ENCODE measurements at regions not wholly inside any gene's neighbourhood (a gene's known extent, or its start where the extent isn't known, plus 50 kb on each side); places are given as distances from the start of the nearest gene placed in this dataset.

DNA sequence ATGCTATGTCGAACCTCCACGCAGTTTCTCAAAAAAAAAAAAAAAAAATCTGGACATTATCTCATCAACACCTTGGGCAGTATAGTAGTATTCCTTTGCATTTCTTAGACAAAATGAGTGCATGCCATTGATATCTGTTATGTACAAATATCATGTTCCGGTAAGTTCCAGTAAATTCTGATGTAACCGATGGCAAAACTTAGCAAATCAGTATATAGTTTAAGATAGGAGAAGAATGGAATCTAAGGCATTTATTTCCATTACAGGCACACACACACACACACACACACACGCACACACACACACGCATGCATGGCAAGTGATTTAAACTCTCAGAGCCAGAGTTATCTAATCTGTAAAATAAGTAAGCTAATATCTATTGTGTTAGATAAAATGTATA lies 356.5 kb upstream of the TUSC1 start:
- Histone ChIP-seq H3K4me3 (no peak overlapping the region), H3K27ac (ENCODE audit: low read depth in 1 of 2, low read length in 1 of 2) (no peak overlapping the region), H3K4me1 (ENCODE audit: control insufficient read depth in 5 of 5, insufficient read depth in 5 of 5, low read length in 5 of 5) (no peaks in the 10 kb centered on the region), H3K9ac (ENCODE audit: insufficient read depth in 1 of 2, low read length in 2 of 2) (no peak overlapping the region), H3K9me3 (ENCODE audit: control insufficient read depth in 4 of 4, insufficient read depth in 3 of 4, low read length in 3 of 4) (no peaks in the 10 kb centered on the region), H3K27me3 (ENCODE audit: control insufficient read depth in 3 of 3, insufficient read depth in 3 of 3, low read length in 2 of 3) (no peaks in the 10 kb centered on the region), H3K36me3 (ENCODE audit: control insufficient read depth in 4 of 4, insufficient read depth in 4 of 4, low read length in 4 of 4) (no peaks in the 10 kb centered on the region)
- 86 to 87% methylated on average over 6 of the region's 6 CpGs for WGBS, 2 donors
- ATAC-seq (ENCODE audit: insufficient read depth, low FRiP score): no peak
- TF ChIP-seq, protein P1, sequence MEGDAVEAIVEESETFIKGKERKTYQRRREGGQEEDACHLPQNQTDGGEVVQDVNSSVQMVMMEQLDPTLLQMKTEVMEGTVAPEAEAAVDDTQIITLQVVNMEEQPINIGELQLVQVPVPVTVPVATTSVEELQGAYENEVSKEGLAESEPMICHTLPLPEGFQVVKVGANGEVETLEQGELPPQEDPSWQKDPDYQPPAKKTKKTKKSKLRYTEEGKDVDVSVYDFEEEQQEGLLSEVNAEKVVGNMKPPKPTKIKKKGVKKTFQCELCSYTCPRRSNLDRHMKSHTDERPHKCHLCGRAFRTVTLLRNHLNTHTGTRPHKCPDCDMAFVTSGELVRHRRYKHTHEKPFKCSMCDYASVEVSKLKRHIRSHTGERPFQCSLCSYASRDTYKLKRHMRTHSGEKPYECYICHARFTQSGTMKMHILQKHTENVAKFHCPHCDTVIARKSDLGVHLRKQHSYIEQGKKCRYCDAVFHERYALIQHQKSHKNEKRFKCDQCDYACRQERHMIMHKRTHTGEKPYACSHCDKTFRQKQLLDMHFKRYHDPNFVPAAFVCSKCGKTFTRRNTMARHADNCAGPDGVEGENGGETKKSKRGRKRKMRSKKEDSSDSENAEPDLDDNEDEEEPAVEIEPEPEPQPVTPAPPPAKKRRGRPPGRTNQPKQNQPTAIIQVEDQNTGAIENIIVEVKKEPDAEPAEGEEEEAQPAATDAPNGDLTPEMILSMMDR (IDR thresholded peaks at IDR 0.05; ENCODE audit: control extremely low read depth, extremely low read depth): no peak
- DNase-seq: no peak

DNA sequence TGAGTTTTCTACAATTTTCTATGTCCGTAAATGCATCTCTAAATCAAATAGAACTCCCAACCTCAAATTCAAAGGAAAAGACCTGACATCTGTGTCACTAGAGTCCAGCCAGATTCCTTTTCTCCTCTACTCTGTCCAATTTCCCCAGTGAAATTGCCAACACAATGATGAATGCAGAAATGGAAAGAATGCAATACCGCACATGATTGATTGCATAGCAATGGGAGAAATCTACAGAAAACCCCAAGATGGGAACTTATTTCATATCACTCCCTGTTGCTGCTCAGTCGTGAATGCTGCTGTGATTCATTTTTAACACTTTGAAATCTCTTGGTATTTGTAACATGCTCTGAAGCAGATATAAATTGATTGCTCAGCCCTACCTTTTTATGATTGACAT lies 355.1 kb upstream of the TUSC1 start:
- WGBS, 2 donors: 70 to 71% methylated on average over 3 of the region's 3 CpGs
- Histone ChIP-seq H3K9ac (ENCODE audit: insufficient read depth in 1 of 2, low read length in 2 of 2) (no peak overlapping the region), H3K27me3 (ENCODE audit: control insufficient read depth in 3 of 3, insufficient read depth in 3 of 3, low read length in 2 of 3) (no peaks in the 10 kb centered on the region), H3K4me3 (no peak overlapping the region), H3K27ac (ENCODE audit: low read depth in 1 of 2, low read length in 1 of 2) (no peak overlapping the region), H3K9me3 (ENCODE audit: control insufficient read depth in 4 of 4, insufficient read depth in 3 of 4, low read length in 3 of 4) (no peaks in the 10 kb centered on the region), H3K4me1 (ENCODE audit: control insufficient read depth in 5 of 5, insufficient read depth in 5 of 5, low read length in 5 of 5) (no peaks in the 10 kb centered on the region), H3K36me3 (ENCODE audit: control insufficient read depth in 4 of 4, insufficient read depth in 4 of 4, low read length in 4 of 4) (no peaks in the 10 kb centered on the region)
- TF ChIP-seq, protein P1 (IDR thresholded peaks at IDR 0.05; ENCODE audit: control extremely low read depth, extremely low read depth): no peak
- no peak for DNase-seq
- ATAC-seq (ENCODE audit: insufficient read depth, low FRiP score): no peak

DNA sequence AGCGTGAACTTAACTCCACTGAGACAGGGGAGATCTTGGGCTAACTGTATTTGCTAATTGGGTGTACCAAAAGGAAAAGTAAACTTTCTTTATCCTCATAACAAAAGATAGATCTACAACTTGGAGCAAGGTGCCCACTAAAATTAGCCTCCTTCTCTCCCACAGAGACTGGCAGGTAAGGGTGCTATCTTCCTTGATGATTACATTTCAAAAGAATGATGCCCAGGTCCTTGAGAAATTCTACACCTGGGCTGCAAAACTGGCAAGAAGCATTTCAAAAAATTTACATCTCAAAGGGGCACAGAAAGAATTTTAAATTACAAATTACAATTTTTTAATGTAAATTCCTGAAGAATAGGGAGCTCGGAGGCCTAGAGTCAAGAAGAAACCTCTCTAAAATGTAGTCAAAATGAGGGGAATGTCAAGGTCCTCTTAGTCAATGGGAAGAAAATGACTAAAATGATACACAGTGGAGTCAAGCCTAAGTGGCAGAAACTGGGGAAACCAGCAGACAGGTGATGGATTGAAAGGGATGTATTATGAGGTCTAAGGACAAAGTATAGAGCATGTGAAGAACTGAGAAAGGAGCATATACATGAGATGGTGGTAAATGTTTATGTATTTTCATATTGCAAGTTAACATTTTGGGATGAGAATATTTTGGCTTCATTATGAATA lies 348.3 kb upstream of the TUSC1 start:
- 65 to 77% methylated on average over 2 of the region's 2 CpGs for WGBS, 2 donors
- H3K9me3 ChIP-seq (ENCODE audit: control insufficient read depth in 4 of 4, insufficient read depth in 3 of 4, low read length in 3 of 4): no peaks in the 10 kb centered on the region
- H3K36me3 ChIP-seq (ENCODE audit: control insufficient read depth in 4 of 4, insufficient read depth in 4 of 4, low read length in 4 of 4): no peaks in the 10 kb centered on the region
- DNase-seq (no peak), ATAC-seq (ENCODE audit: insufficient read depth, low FRiP score) (no peak)
- H3K9ac ChIP-seq (ENCODE audit: insufficient read depth in 1 of 2, low read length in 2 of 2): no peak overlapping the region
- no peaks in the 10 kb centered on the region for H3K4me1 ChIP-seq (ENCODE audit: control insufficient read depth in 5 of 5, insufficient read depth in 5 of 5, low read length in 5 of 5)
- H3K4me3 ChIP-seq: no peak overlapping the region
- TF ChIP-seq, protein P1 (IDR thresholded peaks at IDR 0.05; ENCODE audit: control extremely low read depth, extremely low read depth): no peak
- no peak overlapping the region for H3K27ac ChIP-seq (ENCODE audit: low read depth in 1 of 2, low read length in 1 of 2)
- H3K27me3 ChIP-seq (ENCODE audit: control insufficient read depth in 3 of 3, insufficient read depth in 3 of 3, low read length in 2 of 3): no peaks in the 10 kb centered on the region

DNA sequence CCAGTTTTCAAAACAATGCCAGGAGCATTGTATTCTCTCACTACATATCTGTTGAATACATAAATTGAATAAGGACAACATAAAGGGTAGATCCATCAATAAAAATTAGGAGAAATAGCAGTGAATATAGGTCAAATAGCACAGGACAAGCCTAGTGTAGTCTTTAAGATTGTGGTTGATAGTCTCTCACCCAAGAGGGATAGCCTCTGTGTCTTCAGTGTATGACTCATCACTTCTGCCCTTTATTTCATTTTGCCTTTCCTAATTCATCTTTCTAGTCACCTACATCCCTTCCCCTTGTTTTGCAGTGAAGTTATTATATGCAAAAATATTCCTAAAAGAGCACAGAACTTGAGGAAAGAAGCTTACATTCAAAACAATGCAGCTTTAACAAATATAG lies 335.0 kb upstream of the TUSC1 start:
- no peaks in the 10 kb centered on the region for H3K36me3 ChIP-seq (ENCODE audit: control insufficient read depth in 4 of 4, insufficient read depth in 4 of 4, low read length in 4 of 4)
- TF ChIP-seq, protein P1 (IDR thresholded peaks at IDR 0.05; ENCODE audit: control extremely low read depth, extremely low read depth): no peak
- H3K9ac ChIP-seq (ENCODE audit: insufficient read depth in 1 of 2, low read length in 2 of 2): no peak overlapping the region
- no peak for DNase-seq
- no peaks in the 10 kb centered on the region for H3K4me1 ChIP-seq (ENCODE audit: control insufficient read depth in 5 of 5, insufficient read depth in 5 of 5, low read length in 5 of 5)
- no peak for ATAC-seq (ENCODE audit: insufficient read depth, low FRiP score)
- no peak overlapping the region for H3K4me3 ChIP-seq
- no peak overlapping the region for H3K27ac ChIP-seq (ENCODE audit: low read depth in 1 of 2, low read length in 1 of 2)
- H3K27me3 ChIP-seq (ENCODE audit: control insufficient read depth in 3 of 3, insufficient read depth in 3 of 3, low read length in 2 of 3): no peaks in the 10 kb centered on the region
- H3K9me3 ChIP-seq (ENCODE audit: control insufficient read depth in 4 of 4, insufficient read depth in 3 of 4, low read length in 3 of 4): peaks cover 0 to 5% (median 0%) of the 10 kb centered on the region in 4 donors

All from lung (tissue), 11 donors.